ENCODE measurements at regions not wholly inside any gene's neighbourhood (a gene's known extent, or its start where the extent isn't known, plus 50 kb on each side); places are given as distances from the start of the nearest gene placed in this dataset.
A peak's percentile ranks its signal among the peaks of the same experiment; 100 is the strongest.

DNA sequence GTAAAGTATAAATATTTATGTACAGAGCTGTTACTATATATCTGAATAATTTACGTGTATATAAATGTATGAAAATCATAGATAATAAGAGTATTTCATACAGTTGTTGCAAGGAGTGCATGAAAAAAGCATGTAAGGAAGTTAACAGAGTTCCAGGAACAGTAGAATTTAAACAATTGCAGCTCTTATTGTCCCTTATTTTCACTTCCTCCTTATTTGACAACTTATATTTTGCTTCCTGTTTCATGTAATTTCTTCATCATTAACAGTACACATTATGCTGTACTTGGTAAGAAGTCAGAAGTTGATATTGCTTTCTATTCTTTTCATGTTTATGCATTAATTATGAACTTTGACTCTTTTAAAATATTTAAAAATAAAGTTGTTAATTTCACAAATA lies 681.5 kb downstream of the LRRIQ3 start:
- WGBS, 4 donors: 33 to 52% (median 43%) methylated on average over 1 of the region's 1 CpG
- no peak for DNase-seq
- no peaks in the 10 kb centered on the region for H3K9me3 ChIP-seq
- no peak overlapping the region for H3K4me3 ChIP-seq
- no peak for ATAC-seq
- peak overlapping the region in 1 of 12 donors; percentile 53 for H3K27ac ChIP-seq
- H3K27me3 ChIP-seq: no peaks in the 10 kb centered on the region
- no peaks in the 10 kb centered on the region for H3K4me1 ChIP-seq
- no peaks in the 10 kb centered on the region for H3K36me3 ChIP-seq
- TF ChIP-seq POLR2A (IDR thresholded peaks at IDR 0.05) (no peak), CTCF (IDR thresholded peaks at IDR 0.05) (no peak)
- intact Hi-C loops (cut with DNase I): no loop called here

DNA sequence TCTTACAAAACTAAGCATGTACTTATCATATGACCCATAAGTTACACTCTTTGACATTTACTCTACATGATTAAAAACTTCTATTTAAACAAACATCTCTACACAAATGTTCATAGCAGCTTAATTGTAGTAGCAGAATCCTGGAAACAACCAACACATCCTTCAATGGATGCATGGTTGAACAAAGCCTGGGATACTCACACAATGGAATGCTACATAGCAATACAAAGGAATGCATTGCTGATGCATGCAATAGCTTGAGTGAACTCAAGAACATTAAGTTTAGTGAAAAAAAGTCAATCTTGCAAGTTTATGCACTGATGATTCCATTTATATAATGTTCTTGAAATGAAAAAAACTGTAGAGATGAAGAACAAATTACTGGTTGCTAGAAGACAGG lies 686.9 kb downstream of the LRRIQ3 start:
- ATAC-seq: no peak
- TF ChIP-seq POLR2A (IDR thresholded peaks at IDR 0.05) (no peak), CTCF (IDR thresholded peaks at IDR 0.05) (no peak)
- Histone ChIP-seq H3K4me1 (no peaks in the 10 kb centered on the region), H3K4me3 (no peak overlapping the region), H3K27me3 (no peaks in the 10 kb centered on the region), H3K36me3 (no peaks in the 10 kb centered on the region), H3K9me3 (peaks cover 0 to 19% (median 0%) of the 10 kb centered on the region in 12 donors), H3K27ac (no peak overlapping the region)
- intact Hi-C loops (cut with DNase I): no loop called here
- DNase-seq: no peak

- Histone ChIP-seq H3K27ac (no peak overlapping the region), H3K36me3 (no peaks in the 10 kb centered on the region), H3K27me3 (no peaks in the 10 kb centered on the region), H3K4me1 (no peaks in the 10 kb centered on the region), H3K9me3 (peaks cover 0 to 6% (median 0%) of the 10 kb centered on the region in 12 donors), H3K4me3 (no peak overlapping the region)
- ATAC-seq: no peak
- intact Hi-C loops (cut with DNase I): no loop called here
- WGBS, 4 donors: 32 to 59% (median 50%) methylated on average over 2 of the region's 2 CpGs
- no peak for DNase-seq
- TF ChIP-seq POLR2A (IDR thresholded peaks at IDR 0.05): no peak
- no peak for TF ChIP-seq CTCF (IDR thresholded peaks at IDR 0.05)
These were observed 697.8 kb downstream of the LRRIQ3 start for GRCh38 chr1:73500154-73500553.

DNA sequence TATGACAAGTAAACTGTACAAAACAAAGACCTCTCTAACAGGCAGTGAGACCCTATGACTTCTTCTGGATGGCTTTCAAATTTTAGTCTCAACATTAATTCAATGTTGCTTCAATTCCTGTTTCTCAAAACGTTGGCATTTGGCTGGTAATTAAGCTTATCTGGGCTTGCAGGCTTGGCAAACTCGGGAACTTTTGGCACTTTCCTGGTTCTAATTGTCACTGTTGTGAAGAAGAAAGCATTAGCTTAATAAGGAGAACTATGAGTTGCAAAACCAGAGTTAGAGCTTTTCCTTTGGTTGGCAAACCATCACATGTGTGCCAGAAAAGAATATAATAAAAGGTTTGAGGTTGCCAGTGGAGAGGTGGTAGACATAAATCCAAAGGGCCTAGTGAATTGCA lies 698.3 kb downstream of the LRRIQ3 start:
- Histone ChIP-seq H3K36me3 (no peaks in the 10 kb centered on the region), H3K4me1 (no peaks in the 10 kb centered on the region), H3K4me3 (no peak overlapping the region), H3K27ac (no peak overlapping the region), H3K27me3 (no peaks in the 10 kb centered on the region), H3K9me3 (peaks cover 0 to 6% (median 0%) of the 10 kb centered on the region in 12 donors)
- ATAC-seq (no peak), DNase-seq (no peak)
- whole genome bisulfite sequencing, 4 donors: 28 to 49% (median 42%) methylated on average over 2 of the region's 2 CpGs
- no peak for TF ChIP-seq POLR2A (IDR thresholded peaks at IDR 0.05)
- no peak for TF ChIP-seq CTCF (IDR thresholded peaks at IDR 0.05)
- intact Hi-C loops (cut with DNase I): no loop called here

Measured in heart left ventricle (tissue), 16 donors.